HG02970 (cell line): ENCODE measurements at regions not wholly inside any gene's neighbourhood (a gene's known extent, or its start where the extent isn't known, plus 50 kb on each side); places are given as distances from the start of the nearest gene placed in this dataset.
"Not testable (repeated sequence)": the region's sequence is repeated elsewhere in the genome, so short reads cannot be mapped to it uniquely, and the experiment has no call there.

Experiments
- ATAC-seq: cut with Tn5 transposase; IDR thresholded peaks from one replicate; pipeline ENCODE4 v1.9.1; 2021; ENCODE audit warnings: mild to moderate bottlenecking, moderate library complexity, moderate number of reproducible peaks; ENCODE audit not compliant: unreplicated experiment, low FRiP score

DNA sequence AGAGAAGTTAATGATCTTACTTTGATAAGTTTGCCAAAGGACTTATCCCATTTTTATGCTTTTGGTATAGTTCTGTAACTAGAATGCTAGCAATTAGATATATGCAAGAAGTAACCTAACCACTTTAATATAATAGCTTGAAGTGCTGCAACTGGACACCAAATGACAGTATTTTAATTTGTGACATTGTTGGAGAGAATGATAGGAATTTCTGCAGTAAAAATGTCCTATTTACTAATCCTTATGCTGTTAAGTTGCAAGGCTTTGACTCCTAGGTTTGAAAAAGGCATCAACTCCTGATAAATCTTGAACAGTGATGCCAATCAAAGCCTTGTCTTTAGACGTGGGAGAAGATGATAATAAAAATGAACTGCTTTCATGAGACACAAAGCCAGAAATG is 726.0 kb upstream of the GJE1 start:
- ATAC-seq = no peak

DNA sequence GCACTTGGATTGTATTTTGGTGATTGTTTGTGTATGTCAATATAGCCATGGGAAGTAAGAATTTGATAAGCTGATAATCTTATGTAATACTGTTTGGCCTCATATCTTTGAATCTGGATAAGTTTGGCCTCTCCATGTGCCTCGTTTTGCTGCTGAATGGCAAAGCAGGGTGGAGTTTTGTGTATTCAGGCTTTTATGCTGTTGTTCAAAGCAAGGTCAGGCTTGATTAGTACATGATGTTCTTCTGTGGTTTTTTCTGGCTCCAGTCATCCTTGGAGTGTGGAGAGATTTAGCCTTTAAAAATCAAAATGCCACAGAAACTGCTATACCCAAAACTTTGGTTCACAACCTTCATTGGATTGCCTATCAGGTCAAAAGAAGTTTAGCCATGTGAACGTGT is 728.9 kb upstream of the GJE1 start:
- no peak for ATAC-seq

DNA sequence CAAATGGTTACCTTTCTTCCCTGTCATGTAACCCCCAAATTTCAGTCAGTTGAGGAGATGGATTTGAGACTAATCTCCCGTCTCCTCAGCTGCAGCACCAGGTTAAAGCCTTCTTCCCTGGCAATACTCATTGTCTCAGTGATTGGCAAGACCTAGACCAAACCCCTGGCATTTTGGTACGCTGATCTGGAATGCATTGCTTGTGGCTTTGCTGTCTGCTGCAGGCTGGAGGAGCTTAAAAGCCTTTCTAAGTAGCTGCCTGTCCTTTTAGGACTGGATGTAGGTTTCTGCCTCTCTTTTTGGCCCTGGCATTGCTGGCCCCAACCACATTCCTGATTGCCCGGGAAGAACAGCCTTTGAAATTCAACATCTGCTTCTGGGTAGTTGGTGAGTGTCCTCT is 729.6 kb upstream of the GJE1 start:
- no peak for ATAC-seq

DNA sequence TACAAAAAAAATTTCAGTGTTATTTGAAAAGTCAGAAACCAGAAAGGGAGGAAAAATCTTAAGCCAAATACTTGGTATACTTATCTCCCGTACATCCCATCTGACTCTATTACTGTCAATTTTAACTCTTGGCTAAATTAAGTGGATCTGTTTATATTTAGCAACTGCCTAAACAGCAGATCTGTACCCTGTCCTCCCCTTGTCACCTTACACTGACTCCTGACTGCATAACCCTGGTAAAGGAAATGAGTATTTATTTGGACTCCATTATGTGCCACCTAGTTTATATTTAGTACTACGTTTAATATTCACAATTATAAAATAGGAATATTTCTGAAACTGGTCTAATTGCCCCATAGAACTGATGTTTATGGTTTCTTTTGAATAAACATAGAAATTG is 730.2 kb upstream of the GJE1 start:
- ATAC-seq = no peak

DNA sequence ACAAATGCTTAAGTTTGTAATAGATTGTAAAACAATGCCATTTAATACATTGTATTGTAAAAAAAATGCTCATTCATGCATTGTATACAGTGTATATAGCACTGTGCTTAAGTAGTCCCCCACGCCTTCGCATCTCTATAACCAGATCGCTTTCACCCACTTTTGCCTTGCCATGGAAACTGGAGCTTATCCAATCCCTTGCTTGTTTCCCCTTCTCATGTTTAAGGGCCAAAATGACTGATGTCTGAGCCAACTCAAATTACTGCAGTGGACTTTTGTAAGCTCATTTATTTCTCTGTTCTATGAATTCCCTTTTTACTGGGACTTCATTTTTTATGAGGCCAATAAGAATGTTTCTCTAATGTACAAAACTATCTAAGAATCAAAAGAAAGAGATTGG is 730.9 kb upstream of the GJE1 start:
- no peak for ATAC-seq

DNA sequence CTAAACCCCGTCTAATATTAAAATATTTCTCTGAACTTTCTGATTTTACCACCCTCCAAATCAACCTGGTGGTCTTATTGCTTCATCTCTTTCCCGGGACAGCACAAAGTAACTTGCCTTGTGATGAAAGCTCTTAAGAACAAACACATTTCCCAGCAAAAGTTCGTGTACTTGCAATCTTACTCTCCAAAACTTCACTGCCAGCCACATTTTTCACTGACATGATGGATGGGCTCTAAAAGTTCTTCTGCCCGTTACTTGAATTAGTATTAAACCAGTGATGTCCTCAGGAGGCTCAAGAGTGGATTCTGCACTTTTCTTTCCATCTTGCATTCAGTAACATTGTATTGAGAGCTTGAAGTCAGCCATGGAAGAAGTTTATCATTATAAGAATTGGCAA is 731.6 kb upstream of the GJE1 start:
- ATAC-seq = no peak

DNA sequence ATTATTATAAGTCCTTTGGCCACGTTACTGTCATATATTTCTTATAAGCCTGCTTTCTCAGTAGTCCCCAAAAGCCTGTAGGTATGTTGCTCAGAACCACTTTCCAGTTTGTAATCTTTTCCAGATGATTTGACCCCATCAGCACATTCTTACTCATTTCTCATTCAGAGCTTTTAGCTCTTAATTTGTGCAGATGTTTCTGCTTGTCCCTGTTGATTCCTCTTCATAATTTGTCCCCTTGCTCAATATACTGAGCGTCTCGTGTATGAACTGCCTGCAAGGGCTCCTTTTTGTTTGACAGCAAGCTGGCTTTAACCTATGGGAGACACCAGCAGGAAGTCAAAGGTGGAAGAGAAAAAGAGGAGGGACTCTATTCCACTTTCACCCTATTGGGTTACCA is 733.8 kb upstream of the GJE1 start:
- ATAC-seq = no peak

DNA sequence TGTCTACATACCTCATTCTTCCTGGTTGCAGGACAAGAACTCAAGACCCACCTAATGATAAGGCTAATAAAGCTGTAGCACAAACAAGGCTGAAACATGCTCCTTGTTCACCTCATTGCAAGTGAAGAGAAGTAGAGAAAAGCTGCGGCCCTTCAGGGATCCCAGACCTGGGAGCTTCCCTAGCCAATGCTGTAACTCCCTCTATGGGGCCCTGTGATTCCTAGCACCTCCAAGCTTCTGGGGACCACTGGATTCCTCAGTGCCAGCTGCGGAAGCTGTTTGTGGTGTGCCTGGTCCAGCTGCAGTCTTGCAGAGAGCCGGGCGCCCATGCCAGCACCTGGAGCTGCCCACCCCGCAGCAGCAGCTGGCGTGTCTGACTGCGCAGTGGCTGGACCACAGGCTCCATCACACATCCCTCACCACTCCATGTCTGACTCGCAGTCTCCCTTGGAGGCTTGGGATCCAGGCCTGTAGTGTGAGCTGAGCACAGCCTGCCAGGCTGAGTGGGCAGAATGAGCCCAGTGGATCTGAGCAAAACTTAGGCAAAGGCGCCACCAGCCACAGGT is 737.2 kb upstream of the GJE1 start:
- no peak for ATAC-seq

DNA sequence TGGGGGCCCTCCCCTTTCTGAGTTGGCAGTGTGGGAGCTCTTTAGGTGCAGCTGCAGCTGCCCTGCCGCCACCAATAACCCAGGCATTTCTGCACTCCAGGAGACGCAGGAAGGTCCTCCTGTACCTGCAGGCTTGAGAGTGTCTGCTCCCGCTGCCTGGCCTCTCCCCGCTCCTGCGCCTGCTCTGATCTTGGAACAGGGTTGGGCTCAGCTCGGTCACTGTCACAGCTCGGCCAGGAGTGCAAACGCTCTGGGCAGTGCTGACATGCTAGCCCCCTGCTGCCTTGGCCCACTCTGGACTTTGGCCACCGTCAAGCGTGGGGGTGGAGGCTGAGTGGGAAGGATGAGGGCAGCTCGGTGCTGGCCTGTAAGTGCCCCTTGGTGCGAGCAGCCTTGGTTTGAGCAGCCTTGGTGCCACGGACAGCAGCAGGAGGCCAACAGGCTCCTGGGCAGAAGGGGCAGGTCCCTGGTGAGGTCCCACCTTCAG is 738.1 kb upstream of the GJE1 start:
- no peak for ATAC-seq

DNA sequence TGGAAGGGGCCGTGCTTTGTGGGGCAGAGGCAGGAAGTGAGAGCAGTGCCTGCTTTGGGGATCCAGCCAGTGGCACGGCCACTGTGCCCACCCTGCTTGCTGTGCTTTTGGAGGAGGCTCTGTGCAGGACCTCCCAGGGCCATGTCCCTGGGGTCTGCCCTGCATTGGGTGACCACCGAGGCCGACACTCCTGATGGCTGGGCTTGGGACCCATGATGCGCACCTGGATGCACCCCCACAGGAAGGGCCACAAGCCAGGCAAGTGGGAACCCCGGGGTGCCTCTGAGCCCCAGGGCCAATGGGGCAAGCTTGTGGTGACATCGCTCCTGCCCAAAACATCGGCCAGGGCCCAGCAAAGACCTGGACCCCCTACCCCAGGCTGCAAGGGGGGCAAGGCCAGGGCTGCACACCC is 738.6 kb upstream of the GJE1 start:
- ATAC-seq = no peak

DNA sequence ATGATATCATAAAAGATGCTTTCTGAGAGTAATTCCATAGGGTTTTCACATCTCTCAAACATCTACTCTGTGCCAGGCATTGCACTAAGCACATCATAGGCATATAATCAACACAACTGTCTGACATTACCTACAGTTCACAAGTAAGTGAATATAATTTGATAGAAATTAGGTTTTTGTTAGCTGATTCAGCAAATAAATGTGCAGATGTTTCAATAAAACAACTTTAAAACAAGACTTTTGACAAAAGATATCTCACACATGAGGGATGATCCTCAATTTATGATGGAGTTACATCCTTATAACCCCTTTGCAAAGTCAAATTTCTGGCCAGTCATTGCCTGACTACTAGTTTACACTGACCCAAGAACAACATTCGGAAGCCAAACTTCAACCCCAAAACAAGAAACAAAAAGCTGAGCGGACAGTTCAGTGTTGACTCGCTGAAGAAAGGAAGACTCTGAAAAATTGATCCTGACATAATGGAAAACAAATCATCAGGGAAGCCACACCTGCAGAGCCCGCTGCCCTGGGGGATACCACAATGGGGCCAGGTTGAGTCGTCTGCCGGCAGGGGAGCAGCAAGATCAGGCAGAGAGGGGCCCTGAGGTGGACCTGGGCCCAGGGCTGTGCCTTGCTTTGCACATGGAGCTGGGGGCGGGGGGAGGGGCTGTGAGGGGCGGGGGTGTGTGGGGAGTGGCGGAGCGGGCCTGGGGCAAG is 739.2 kb upstream of the GJE1 start:
- no peak for ATAC-seq

DNA sequence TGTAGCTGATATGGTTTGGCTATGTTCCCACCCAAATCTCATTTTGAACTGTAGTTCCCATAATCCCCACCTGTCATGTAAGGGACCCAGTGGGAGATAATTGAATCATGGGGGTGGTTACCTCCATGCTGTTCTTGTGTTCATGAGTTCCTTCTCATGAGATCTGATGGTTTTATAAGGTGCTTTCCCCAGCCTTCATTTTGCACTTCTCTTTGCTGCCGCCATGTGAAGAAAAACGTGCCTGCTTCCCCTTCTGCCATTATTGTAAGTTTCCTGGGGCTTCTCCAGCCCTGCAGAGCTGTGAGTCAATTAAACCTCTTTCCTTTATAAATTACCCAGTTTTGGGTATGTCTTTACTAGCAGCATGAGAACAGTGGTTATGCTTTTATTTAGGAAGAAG is 741.6 kb upstream of the GJE1 start:
- not testable (repeated sequence) for ATAC-seq

DNA sequence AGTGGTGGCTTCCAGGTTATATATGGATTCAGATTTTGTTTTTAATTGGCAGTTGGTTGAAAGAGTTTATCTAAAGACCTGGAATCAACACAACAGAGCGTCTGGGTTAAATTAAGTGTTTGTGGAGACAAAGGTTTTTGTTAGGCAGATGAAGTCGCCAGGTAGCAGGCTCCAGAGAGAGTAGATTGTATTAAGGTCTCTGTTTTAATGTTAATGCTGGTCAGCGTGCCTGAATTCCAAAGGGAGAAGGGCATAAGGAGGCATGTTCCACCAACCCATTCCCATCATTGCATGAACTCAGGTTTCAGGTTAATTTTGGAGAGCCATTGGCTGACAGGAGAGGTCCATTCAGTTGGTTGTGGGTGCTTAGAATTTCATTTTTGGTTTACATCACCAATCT is 744.1 kb upstream of the GJE1 start:
- no peak for ATAC-seq

DNA sequence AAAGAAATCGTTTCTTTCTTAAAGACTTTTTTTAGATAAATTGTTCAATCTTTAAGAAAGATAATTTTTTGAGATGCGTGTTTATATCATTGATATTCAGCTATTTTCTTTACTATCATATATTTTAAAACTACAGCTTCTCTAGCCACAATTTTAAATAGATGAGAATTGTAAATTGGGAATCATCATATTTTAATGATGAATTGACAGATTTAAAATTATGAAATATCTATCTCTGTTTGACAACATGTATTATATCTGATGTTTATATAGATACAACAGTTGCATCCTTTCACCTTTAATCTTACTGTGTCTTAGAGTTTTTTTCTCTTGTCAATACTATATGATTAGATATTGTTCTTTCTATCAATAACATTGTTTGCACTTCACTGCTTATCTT is 762.3 kb upstream of the GJE1 start:
- ATAC-seq = no peak

DNA sequence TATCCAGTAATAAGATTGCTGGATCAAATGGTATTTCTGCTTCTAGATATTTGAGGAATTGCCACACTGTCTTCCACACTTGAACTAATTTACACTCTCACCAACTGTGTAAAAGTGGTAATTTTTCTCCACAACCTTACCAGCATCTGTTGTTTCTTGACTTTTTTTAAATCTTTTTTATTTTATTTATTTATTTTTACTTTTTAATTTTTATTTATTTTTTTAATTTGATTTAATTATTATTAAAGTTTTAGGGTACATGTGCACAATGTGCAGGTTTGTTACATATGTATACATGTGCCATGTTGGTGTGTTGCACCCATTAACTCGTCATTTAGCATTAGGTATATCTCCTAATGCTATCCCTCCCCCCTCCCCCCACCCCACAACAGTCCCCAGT is 765.9 kb upstream of the GJE1 start:
- not testable (repeated sequence) for ATAC-seq

DNA sequence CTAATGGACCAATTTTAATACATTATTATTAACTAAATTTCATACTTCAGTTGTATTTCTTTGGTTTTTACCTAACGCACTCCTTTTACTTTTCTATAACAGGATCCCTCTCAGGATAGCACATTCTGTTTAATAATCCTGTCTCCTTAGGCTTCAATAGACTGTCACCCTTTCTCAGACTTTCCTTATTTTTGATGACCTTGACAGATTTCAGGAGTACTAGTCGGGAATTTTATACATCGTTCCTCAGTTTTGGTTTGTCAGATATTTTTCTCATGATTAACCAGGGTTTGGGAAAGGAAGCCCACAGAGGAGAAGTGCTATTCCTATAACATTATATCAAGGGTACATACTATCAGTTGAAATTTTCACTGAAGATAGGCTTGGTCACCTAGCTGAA is 768.0 kb upstream of the GJE1 start:
- no peak for ATAC-seq

DNA sequence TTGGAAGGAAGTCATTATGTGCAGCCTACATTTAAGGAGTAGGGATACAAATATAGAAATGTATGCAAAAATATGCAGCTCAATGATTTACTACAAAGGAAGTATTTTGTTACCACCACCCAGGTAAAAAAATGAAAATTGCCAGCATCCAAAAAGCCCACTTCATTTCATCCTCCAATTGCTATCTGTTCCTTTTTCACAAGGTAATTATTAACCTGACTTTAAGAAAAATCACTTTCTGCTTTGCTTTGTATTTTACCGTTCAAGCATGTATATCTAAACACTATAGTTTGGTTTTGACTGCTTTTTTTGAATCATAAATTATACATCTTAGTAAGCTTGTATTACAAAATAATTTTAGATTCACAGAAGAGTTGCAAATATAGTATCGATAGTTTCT is 768.5 kb upstream of the GJE1 start:
- ATAC-seq = no peak

DNA sequence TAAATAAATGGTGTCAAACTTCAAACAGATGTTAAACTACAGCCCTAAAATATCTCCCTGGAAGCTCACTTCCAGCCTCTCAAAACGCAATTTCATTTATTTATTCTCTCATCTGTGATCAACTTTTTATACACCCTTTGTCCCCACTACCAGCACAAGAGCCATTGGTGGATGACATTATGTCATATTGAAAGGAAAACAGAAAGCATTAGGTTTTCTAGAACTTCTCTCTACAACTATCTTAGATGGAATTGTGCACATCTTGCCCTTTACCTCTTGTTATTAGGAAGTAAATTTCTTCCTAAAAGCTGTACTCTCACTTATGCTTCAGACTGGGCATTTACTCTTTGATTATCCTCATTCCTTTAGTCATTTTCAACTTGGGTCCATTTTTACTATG is 771.2 kb upstream of the GJE1 start:
- no peak for ATAC-seq

DNA sequence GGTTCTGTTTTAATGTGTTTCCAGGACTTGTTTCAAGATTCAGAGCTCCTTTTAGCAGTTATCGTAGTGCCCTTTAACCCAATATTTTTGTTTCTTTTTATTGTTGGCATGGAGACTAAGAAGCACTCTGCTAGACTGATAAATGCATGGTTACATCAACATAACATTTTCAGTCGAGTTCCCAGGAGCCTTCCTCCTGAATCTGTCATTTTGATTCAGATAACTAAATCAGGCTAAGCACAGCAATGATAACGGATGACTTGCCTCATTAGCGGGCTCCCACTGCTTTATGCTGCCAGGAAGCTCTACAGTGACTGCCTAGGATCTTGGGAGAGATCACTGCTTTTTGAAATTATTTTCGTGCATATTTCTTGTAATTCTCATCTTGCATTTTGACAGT is 772.8 kb upstream of the GJE1 start:
- no peak for ATAC-seq

DNA sequence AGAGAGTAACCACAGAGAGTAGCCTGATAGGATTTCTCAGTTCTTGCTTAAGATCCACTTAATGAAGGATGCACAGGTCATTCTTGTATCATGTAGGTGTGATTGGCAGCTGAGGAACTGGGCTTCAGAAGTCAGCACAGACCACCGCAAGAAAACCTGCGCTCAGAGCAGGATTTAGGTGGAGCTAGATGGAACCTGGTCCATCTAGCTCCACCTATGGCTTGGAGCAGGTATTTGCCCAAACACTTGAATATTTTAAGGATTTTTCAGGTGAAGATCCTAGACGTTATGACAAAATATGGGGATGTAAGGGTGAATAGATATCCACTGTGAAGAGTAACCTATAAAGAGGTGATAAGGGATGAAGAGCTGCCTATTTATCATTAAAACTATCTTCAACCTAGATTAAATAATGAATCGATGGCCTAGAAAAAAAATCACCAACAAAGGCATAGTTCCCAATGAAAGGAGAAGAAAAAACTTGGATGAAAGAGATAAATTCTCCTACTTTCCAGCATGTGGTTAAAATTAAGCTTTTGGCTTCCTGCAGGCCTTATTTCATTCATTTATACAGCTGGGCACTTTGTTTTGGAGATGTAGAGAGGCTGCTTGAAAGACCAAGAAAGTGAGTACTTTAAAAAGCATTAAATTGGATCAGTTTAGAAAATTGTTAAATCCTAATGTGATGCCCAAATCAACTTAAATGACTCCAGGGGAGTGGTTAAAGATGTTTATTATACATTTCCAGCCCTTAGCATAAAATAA is 778.4 kb upstream of the GJE1 start:
- ATAC-seq = no peak

DNA sequence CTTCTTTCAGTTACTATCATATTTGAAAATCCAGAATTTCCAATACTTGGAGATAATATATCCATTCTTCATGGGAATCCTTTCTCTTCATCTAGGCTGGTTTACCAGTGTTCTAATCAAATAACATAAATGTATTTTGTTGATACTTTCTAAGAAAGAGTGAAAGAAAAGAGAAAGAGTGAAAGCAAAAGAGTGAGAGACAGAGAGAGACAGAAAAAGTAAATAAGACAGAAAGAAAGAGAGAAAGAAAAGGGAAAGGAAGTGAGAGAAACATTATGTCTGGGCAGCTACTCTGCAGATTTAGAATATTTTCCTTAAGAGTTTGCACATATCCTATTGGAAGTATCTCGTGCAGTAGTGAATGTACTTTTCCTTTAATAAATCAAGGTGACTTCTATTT is 781.0 kb upstream of the GJE1 start:
- ATAC-seq = no peak

DNA sequence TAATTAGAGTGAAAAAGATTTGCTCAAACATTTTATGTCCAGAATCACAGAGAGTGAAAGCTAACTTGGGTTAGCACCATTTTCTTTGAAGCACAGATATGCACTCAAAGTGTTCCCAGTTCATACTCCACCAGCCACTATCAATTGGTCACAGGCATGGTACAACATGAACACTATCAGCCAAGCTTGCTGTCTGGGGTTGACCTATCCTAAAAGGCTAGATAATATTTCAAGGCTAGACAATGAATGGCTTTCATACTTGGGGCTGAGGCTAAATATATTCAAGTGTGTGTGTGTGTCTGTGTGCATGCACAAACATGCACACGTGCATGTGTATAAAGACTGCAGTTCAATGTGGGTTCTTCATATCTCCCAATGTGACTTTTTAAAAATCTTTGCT is 783.0 kb upstream of the GJE1 start:
- ATAC-seq = no peak
